ENCODE measurements at regions not wholly inside any gene's neighbourhood (a gene's known extent, or its start where the extent isn't known, plus 50 kb on each side); places are given as distances from the start of the nearest gene placed in this dataset.

- no peaks in the 10 kb centered on the region for H3K27me3 ChIP-seq
- no peak for TF ChIP-seq CTCF (IDR thresholded peaks at IDR 0.05)
- no peak overlapping the region for H3K9ac ChIP-seq (ENCODE audit: low read depth in 2 of 2, low read length in 2 of 2)
- H3K4me3 ChIP-seq = no peak overlapping the region
- H3K9me3 ChIP-seq = no peaks in the 10 kb centered on the region
- no peak for DNase-seq
- no peaks in the 10 kb centered on the region for H3K36me3 ChIP-seq
- no peak overlapping the region for H3K27ac ChIP-seq
- H3K4me1 ChIP-seq = no peaks in the 10 kb centered on the region
- intact Hi-C loops (cut with DNase I) = no loop called here
Observed at GRCh38 chr2:103660519-103660918, 898.7 kb downstream of the TMEM182 start.

- H3K9ac ChIP-seq (ENCODE audit: low read depth in 2 of 2, low read length in 2 of 2) = no peak overlapping the region
- TF ChIP-seq CTCF (IDR thresholded peaks at IDR 0.05) = no peak
- no peaks in the 10 kb centered on the region for H3K36me3 ChIP-seq
- DNase-seq = no peak
- H3K4me3 ChIP-seq = no peak overlapping the region
- H3K27me3 ChIP-seq = no peaks in the 10 kb centered on the region
- H3K27ac ChIP-seq = no peak overlapping the region
- no peaks in the 10 kb centered on the region for H3K9me3 ChIP-seq
- intact Hi-C loops (cut with DNase I) = no loop called here
- H3K4me1 ChIP-seq = no peaks in the 10 kb centered on the region
Observed at GRCh38 chr2:103660947-103661346, 899.1 kb downstream of the TMEM182 start.

GRCh38 chr2:103664690-103665089, 902.9 kb downstream of the TMEM182 start:
- Histone ChIP-seq H3K36me3 (no peaks in the 10 kb centered on the region), H3K9ac (ENCODE audit: low read depth in 2 of 2, low read length in 2 of 2) (no peak overlapping the region), H3K27me3 (no peaks in the 10 kb centered on the region), H3K4me1 (no peaks in the 10 kb centered on the region), H3K4me3 (no peak overlapping the region), H3K27ac (no peak overlapping the region), H3K9me3 (no peaks in the 10 kb centered on the region)
- intact Hi-C loops (cut with DNase I) = no loop called here
- TF ChIP-seq CTCF (IDR thresholded peaks at IDR 0.05) = no peak
- no peak for DNase-seq

- intact Hi-C loops (cut with DNase I) = no loop called here
- H3K27me3 ChIP-seq = no peaks in the 10 kb centered on the region
- H3K9me3 ChIP-seq = no peaks in the 10 kb centered on the region
- H3K4me1 ChIP-seq = no peaks in the 10 kb centered on the region
- TF ChIP-seq CTCF (IDR thresholded peaks at IDR 0.05) = no peak
- H3K4me3 ChIP-seq = no peak overlapping the region
- no peak for DNase-seq
- H3K27ac ChIP-seq = no peak overlapping the region
- no peak overlapping the region for H3K9ac ChIP-seq (ENCODE audit: low read depth in 2 of 2, low read length in 2 of 2)
- no peaks in the 10 kb centered on the region for H3K36me3 ChIP-seq
Observed at GRCh38 chr2:103667335-103667884, 905.6 kb downstream of the TMEM182 start.

- no peak for DNase-seq
- Histone ChIP-seq H3K4me1 (no peaks in the 10 kb centered on the region), H3K27ac (no peak overlapping the region), H3K36me3 (no peaks in the 10 kb centered on the region), H3K9ac (ENCODE audit: low read depth in 2 of 2, low read length in 2 of 2) (no peak overlapping the region), H3K27me3 (no peaks in the 10 kb centered on the region), H3K9me3 (no peaks in the 10 kb centered on the region), H3K4me3 (no peak overlapping the region)
- intact Hi-C loops (cut with DNase I) = no loop called here
- no peak for TF ChIP-seq CTCF (IDR thresholded peaks at IDR 0.05)
Observed at GRCh38 chr2:103669531-103669930, 907.7 kb downstream of the TMEM182 start.

All from colonic mucosa (tissue), 4 donors.